Vagina (tissue), 2 donors: ENCODE measurements at regions not wholly inside any gene's neighbourhood (a gene's known extent, or its start where the extent isn't known, plus 50 kb on each side); places are given as distances from the start of the nearest gene placed in this dataset.

ENCODE experiments used
- DNase-seq, 2 donors: peaks; one replicate each; pipeline ENCODE4 v3.0.0-alpha.2; 2017; ENCODE audit errors: extremely low spot score in 2 of 2
- H3K27ac ChIP-seq: fragments of 200-600 bp; sonication (generic); one replicate; pipeline ENCODE4 v1.5.1; 2019
- H3K27me3 ChIP-seq: fragments of 200-600 bp; sonication (generic); one replicate; pipeline ENCODE4 v1.5.1; 2019
- H3K36me3 ChIP-seq, 2 donors: fragments of 200-600 bp; sonication (generic); one replicate each; pipeline ENCODE4 v1.5.1; 2017 to 2019
- H3K4me1 ChIP-seq: fragments of 200-600 bp; sonication (generic); one replicate; pipeline ENCODE4 v1.5.1; 2019
- H3K4me3 ChIP-seq, 2 donors: fragments of 200-600 bp; sonication (generic); 1 replicate in 1 of 2; 2 replicates in 1 of 2; pipeline ENCODE4 v1.5.1; 2016 to 2019
- H3K9me3 ChIP-seq: fragments of 200-600 bp; sonication (generic); one replicate; pipeline ENCODE4 v1.5.1; 2019
- POLR2A ChIP-seq, 2 donors: fragments of 450-650 bp; IDR thresholded peaks; one replicate each; pipeline ENCODE4 v1.6.1; 2017; ENCODE audit warnings: antibody characterized with exemption in 2 of 2, mild to moderate bottlenecking in 2 of 2, moderate library complexity in 2 of 2
- POLR2AphosphoS5 ChIP-seq, 2 donors: sonication (generic); formaldehyde crosslinking; IDR thresholded peaks; one replicate each; pipeline ENCODE4 v1.9.0; 2017; ENCODE audit warnings: antibody characterized with exemption in 2 of 2, mild to moderate bottlenecking in 2 of 2, low read depth in 1 of 2; ENCODE audit not compliant: insufficient read depth in 1 of 2
- intact Hi-C: fragments of 100-400 bp; cut with DNase I; formaldehyde crosslinking; loops from one replicate; pipeline ENCODE4 v1.15.1; 2023
- TF ChIP-seq, protein P1 (sequence below), 3 experiments: fragments of 450-650 bp in 2 of 3; fragments of 200-600 bp in 1 of 3; sonication (generic) in 1 of 3; IDR thresholded peaks; one replicate each; pipeline ENCODE4 v1.5.1; 2017 to 2019; ENCODE audit warnings: antibody characterized with exemption in 3 of 3, mild to moderate bottlenecking in 2 of 3, moderate library complexity in 2 of 3

DNA sequence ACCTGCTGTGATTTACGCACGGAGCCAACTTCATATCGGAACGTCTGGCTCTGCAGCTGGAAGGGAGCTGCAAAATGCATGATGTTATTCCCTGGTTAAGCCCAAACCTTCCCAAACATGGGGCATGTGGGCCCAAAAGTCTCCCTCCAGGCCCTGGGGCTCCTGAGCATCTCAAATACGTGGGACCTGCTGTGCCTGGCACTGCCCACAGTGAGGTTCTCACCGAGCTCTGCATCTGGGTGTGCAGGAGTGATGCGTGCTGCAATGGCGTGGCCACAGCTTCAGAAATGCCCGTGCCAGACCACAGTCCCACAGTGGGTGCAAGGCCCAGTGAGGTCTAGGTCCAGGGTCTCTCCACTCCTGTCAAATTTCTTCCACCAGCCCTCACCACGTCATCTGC is 503.3 kb downstream of the EIPR1 start:
- H3K4me3 ChIP-seq, result no peak overlapping the region
- no peaks in the 10 kb centered on the region for H3K9me3 ChIP-seq
- intact Hi-C loops, result no loop called here
- no peak overlapping the region for H3K27ac ChIP-seq
- no peak for TF ChIP-seq POLR2A (IDR thresholded peaks at IDR 0.05)
- TF ChIP-seq, protein P1, sequence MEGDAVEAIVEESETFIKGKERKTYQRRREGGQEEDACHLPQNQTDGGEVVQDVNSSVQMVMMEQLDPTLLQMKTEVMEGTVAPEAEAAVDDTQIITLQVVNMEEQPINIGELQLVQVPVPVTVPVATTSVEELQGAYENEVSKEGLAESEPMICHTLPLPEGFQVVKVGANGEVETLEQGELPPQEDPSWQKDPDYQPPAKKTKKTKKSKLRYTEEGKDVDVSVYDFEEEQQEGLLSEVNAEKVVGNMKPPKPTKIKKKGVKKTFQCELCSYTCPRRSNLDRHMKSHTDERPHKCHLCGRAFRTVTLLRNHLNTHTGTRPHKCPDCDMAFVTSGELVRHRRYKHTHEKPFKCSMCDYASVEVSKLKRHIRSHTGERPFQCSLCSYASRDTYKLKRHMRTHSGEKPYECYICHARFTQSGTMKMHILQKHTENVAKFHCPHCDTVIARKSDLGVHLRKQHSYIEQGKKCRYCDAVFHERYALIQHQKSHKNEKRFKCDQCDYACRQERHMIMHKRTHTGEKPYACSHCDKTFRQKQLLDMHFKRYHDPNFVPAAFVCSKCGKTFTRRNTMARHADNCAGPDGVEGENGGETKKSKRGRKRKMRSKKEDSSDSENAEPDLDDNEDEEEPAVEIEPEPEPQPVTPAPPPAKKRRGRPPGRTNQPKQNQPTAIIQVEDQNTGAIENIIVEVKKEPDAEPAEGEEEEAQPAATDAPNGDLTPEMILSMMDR (IDR thresholded peaks at IDR 0.05), result no peak
- no peak for TF ChIP-seq POLR2AphosphoS5 (IDR thresholded peaks at IDR 0.05; ENCODE audit: insufficient read depth in 1 of 2, low read depth in 1 of 2)
- H3K36me3 ChIP-seq, result no peaks in the 10 kb centered on the region
- peaks cover 15% of the 10 kb centered on the region for H3K4me1 ChIP-seq
- H3K27me3 ChIP-seq, result no peaks in the 10 kb centered on the region
- DNase-seq, result no peak

DNA sequence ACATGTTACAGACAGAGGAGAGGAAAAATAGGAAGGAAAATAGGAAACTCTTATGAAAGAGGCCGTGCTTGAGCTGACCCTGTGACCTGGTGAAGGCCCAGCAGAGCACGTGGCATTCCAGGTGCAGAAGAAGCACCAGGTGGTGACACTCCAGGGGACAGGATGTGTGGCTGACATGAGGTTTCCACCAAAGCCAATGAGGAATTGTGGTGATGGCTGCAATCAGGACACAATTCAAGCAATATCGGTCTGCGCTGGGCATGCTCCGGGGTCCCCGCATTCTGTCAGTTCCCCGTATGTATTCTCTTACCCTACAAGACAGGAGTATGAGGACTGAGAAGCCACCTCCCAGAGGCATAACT is 504.2 kb downstream of the EIPR1 start:
- H3K27me3 ChIP-seq, result no peaks in the 10 kb centered on the region
- DNase-seq, result no peak
- peaks cover 15% of the 10 kb centered on the region for H3K4me1 ChIP-seq
- no peak overlapping the region for H3K27ac ChIP-seq
- TF ChIP-seq, protein P1 (IDR thresholded peaks at IDR 0.05), result no peak
- no peak for TF ChIP-seq POLR2AphosphoS5 (IDR thresholded peaks at IDR 0.05; ENCODE audit: insufficient read depth in 1 of 2, low read depth in 1 of 2)
- no peak for TF ChIP-seq POLR2A (IDR thresholded peaks at IDR 0.05)
- H3K9me3 ChIP-seq, result no peaks in the 10 kb centered on the region
- intact Hi-C loops, result no loop called here
- no peaks in the 10 kb centered on the region for H3K36me3 ChIP-seq
- no peak overlapping the region for H3K4me3 ChIP-seq

DNA sequence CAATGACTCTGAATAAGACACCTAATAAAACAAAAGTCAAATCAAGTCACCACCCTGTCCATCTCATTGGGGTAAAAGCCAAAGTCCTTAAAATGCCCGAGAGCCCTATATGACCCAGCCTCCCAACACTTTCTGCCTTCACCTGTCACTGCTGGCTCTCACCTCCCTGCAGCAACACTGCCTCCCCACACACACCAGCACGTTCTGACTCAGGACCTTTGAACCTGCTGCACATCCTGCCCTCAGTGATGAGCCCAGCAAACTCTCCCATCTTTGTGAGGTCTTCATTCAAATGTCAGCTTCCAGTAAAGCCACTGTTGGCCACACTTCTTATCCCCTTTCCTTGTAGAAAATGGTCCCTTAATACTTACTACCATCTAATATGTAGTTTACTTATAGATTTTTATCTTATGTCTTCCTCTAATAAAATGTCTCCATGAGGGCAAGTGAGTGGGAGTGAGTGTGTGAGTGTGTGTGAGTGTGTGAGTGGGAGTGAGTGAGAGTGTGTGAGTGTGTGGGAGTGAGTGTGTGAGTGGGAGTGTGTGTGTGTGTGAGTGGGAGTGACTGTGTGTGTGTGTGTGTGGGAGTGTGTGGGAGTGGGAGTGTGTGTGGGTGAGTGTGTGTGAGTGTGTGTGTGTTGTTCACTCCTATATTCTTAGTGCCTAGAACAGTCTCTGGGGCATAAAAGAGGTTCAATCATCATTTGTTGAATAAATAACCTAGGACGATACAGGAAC is 504.7 kb downstream of the EIPR1 start:
- DNase-seq, result no peak
- no peak overlapping the region for H3K27ac ChIP-seq
- TF ChIP-seq, protein P1 (IDR thresholded peaks at IDR 0.05), result no peak
- TF ChIP-seq POLR2AphosphoS5 (IDR thresholded peaks at IDR 0.05; ENCODE audit: insufficient read depth in 1 of 2, low read depth in 1 of 2) (no peak), POLR2A (IDR thresholded peaks at IDR 0.05) (no peak)
- no peaks in the 10 kb centered on the region for H3K27me3 ChIP-seq
- no peaks in the 10 kb centered on the region for H3K9me3 ChIP-seq
- H3K4me3 ChIP-seq, result no peak overlapping the region
- peaks cover 15% of the 10 kb centered on the region for H3K4me1 ChIP-seq
- H3K36me3 ChIP-seq, result no peaks in the 10 kb centered on the region
- intact Hi-C loops, result no loop called here

DNA sequence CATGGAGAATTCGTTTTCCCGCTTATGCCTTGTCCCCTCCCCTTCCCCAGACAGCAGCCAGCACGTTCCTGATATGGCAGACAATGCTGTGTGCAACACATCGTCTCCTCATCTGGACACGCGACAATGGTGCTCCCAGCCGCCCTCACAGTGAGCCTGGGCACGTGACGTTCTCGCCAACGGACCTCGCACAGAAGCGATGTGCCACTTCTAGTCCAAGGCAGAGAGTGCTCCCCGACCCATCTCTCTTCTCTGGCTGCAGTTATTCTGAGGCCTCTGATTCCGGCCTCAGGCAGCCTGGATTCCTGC is 505.4 kb downstream of the EIPR1 start:
- no peaks in the 10 kb centered on the region for H3K9me3 ChIP-seq

More for the DNA sequence above, 505.4 kb downstream of the EIPR1 start:
- H3K27me3 ChIP-seq, result no peaks in the 10 kb centered on the region
- H3K36me3 ChIP-seq, result no peaks in the 10 kb centered on the region
- H3K4me1 ChIP-seq, result peaks cover 10% of the 10 kb centered on the region
- intact Hi-C loops, result no loop called here
- DNase-seq, result no peak
- no peak overlapping the region for H3K27ac ChIP-seq
- TF ChIP-seq, protein P1 (IDR thresholded peaks at IDR 0.05), result no peak
- no peak for TF ChIP-seq POLR2AphosphoS5 (IDR thresholded peaks at IDR 0.05; ENCODE audit: insufficient read depth in 1 of 2, low read depth in 1 of 2)
- no peak overlapping the region for H3K4me3 ChIP-seq
